ENCODE measurements at regions not wholly inside any gene's neighbourhood (a gene's known extent, or its start where the extent isn't known, plus 50 kb on each side); places are given as distances from the start of the nearest gene placed in this dataset.

DNA sequence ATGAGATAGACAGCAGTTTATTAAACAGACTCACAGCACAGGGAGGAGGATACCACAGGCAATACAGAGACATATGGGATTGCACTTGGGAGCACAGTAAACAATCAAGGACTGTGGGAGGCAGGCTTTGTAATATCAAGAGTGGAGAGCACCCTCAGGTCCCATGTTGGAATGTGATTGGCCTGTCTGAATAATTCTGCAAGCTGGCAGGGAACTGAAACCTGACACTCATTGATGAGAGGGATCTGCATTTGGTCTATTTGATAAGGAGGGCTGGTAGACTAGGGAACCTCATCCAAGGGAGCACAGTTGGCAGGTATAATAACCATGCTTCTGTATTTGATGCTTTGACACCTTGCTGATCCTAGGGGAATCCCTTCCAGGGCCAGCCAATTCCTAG is 69.9 kb upstream of the PRMT6 start:
- DNase-seq, result no peak

DNA sequence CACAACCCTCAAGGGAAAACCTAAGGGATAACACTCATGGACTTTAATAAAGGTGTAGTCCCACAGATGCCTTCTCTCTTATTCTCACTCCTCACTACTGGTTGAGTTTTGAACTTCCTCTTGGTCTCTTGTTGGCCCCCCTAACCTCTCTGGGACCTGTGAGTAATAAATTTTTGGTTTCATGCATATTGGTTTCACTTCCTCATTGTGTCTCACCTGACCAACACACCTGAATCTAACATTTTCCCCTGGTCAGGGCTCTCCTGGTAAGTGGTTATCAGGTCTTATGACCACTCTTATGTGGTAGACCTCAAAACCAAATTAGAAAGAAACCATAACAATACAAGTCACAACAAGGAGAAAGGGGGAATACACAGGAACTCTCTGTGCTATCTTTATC is 60.5 kb upstream of the PRMT6 start:
- no peak for DNase-seq

DNA sequence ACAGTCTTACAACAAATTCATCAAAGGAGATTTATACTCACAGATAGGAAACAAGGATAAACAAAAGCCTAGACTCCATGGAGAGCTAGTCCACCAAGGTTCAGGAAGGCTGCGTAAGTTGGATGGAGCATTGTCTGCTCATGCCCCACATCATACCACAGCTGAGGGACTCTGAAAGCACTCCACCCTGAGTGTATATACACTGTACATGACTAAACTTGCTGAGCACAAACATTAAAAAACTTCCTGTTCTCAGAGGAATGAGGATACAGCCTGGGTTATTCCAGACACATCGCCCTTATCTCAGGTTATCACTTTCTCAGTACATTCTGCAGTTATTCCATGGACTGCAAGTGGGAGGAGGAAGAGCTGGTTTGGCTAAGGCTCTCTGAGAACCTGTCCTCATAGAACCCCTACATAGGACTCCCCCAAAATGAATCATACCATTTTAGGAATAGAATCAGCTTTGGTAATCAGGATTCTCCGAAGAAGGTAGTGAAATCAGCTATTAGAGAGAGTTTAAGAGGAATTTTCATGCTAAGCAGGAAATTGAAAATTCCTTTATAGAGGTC is 58.0 kb upstream of the PRMT6 start:
- no peak for DNase-seq

DNA sequence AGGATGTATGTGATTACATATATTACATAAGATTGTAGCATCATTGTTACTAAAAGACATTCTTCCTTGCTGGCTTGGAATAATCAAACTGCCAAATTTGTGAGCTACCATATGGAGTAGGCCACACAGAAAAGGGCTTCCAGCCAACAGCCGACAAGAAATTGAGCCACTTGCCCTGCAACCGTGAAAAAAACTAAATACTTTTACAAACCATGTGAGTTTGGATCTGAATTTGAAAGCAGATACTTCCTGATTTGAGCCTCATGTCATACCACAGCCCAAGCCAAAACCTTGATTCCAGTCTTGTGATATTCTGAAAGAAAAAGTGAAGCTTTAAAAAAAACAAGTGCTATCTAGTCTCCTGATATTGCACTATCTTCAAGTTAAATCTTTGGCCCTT is 55.6 kb upstream of the PRMT6 start:
- no peak for DNase-seq

DNA sequence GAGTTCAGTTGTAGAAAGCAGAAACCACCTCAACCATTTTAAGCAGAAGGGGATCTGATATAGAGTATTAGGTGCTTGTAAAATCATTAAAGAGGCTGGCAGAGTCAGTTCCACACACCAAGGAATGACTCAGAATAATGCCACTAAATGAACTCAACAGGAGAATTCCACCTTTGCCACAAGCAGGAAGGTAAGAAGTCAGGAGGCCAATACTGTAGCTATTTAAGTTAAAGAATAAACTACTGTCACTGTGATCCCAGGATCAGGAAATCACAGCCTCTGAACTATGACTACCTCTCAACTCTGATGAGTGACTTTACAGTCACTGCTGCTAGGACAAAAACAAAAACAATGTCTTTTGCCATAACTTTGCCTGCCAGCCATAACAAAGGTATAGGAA is 52.5 kb upstream of the PRMT6 start:
- DNase-seq, result no peak

DNA sequence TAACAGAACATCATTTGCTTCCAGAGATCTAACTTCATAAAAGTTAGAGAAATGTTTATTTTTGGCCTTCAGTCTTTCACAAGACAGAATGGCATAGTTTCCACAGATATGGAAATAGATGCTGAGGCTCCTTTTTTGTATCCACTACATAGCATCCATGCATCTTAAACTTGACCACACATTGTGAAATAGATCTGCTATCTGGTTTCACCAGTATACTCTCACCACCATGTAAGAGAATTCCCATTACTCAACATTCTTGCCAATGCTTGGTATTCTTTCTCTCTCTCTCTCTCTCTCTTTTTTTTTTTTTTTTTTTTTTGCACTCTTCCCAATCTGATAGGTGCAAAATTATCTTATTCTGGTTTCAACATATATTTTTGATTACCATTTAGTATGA is 52.1 kb upstream of the PRMT6 start:
- DNase-seq, result no peak
